Trophoblast cell (in vitro differentiated cells and primary cell): ENCODE measurements at regions not wholly inside any gene's neighbourhood (a gene's known extent, or its start where the extent isn't known, plus 50 kb on each side); places are given as distances from the start of the nearest gene placed in this dataset.
"Not testable (repeated sequence)": the region's sequence is repeated elsewhere in the genome, so short reads cannot be mapped to it uniquely, and the experiment has no call there.

ENCODE experiments used
- DNase-seq, 2 donors: peaks; one replicate each; pipeline ENCODE4 v3.0.0-alpha.2; 2016
- H2AFZ ChIP-seq: 2 replicates; pipeline ENCODE4 v1.6.1; 2013; ENCODE audit warnings: low read length, moderate library complexity, mild to moderate bottlenecking; ENCODE audit not compliant: insufficient read depth, poor library complexity
- H2AK5ac ChIP-seq: 2 replicates; pipeline ENCODE4 v1.6.1; 2013; ENCODE audit warnings: mild to moderate bottlenecking, low read length
- H2BK120ac ChIP-seq: 2 replicates; pipeline ENCODE4 v1.6.1; 2013; ENCODE audit warnings: low read length, mild to moderate bottlenecking, moderate library complexity; ENCODE audit not compliant: insufficient read depth, poor library complexity
- H2BK12ac ChIP-seq: 2 replicates; pipeline ENCODE4 v1.6.1; 2013; ENCODE audit warnings: mild to moderate bottlenecking, low read length, moderate library complexity
- H2BK5ac ChIP-seq: 2 replicates; pipeline ENCODE4 v1.6.1; 2013; ENCODE audit warnings: low read length, low read depth, moderate library complexity, mild to moderate bottlenecking; ENCODE audit not compliant: poor library complexity
- H3K14ac ChIP-seq: 2 replicates; pipeline ENCODE4 v1.6.1; 2013; ENCODE audit warnings: mild to moderate bottlenecking, low read length
- H3K18ac ChIP-seq: 2 replicates; pipeline ENCODE4 v1.6.1; 2013; ENCODE audit warnings: mild to moderate bottlenecking, low read length
- H3K23ac ChIP-seq: 2 replicates; pipeline ENCODE4 v1.6.1; 2013; ENCODE audit warnings: low read length
- H3K27ac ChIP-seq: 2 replicates; pipeline ENCODE4 v1.5.1; 2013; ENCODE audit warnings: low read depth, mild to moderate bottlenecking, inconsistent platforms, low read length, moderate library complexity
- H3K27me3 ChIP-seq: 2 replicates; pipeline ENCODE4 v1.6.1; 2013; ENCODE audit warnings: inconsistent platforms, mild to moderate bottlenecking, low read length, moderate library complexity; ENCODE audit not compliant: insufficient read depth
- H3K36me3 ChIP-seq, 2 experiments: 1 replicate in 1 of 2; 2 replicates in 1 of 2; pipeline ENCODE4 v1.6.1; 2013; ENCODE audit warnings: low read length in 2 of 2, mild to moderate bottlenecking in 2 of 2, moderate library complexity in 1 of 2; ENCODE audit not compliant: insufficient read depth in 2 of 2, control insufficient read depth in 1 of 2
- H3K4ac ChIP-seq: 2 replicates; pipeline ENCODE4 v1.6.1; 2013; ENCODE audit warnings: low read depth, mild to moderate bottlenecking, low read length, moderate library complexity
- H3K4me1 ChIP-seq, 2 experiments: 1 replicate in 1 of 2; 2 replicates in 1 of 2; pipeline ENCODE4 v1.6.1; 2013; ENCODE audit warnings: low read length in 2 of 2, mild to moderate bottlenecking in 2 of 2, moderate library complexity in 1 of 2; ENCODE audit not compliant: insufficient read depth in 2 of 2, control insufficient read depth in 1 of 2
- H3K4me2 ChIP-seq: 2 replicates; pipeline ENCODE4 v1.6.1; 2013; ENCODE audit warnings: inconsistent platforms, mild to moderate bottlenecking, low read length, moderate library complexity
- H3K4me3 ChIP-seq: 2 replicates; pipeline ENCODE4 v1.5.1; 2013; ENCODE audit warnings: mild to moderate bottlenecking, low read depth, low read length, inconsistent platforms
- H3K79me1 ChIP-seq: one replicate; pipeline ENCODE4 v1.6.1; 2013; ENCODE audit warnings: low read length
- H3K79me2 ChIP-seq: 2 replicates; pipeline ENCODE4 v1.6.1; 2013; ENCODE audit warnings: low read length, mild to moderate bottlenecking; ENCODE audit not compliant: control insufficient read depth, insufficient read depth, poor library complexity
- H3K9ac ChIP-seq: 2 replicates; pipeline ENCODE4 v1.6.1; 2013; ENCODE audit warnings: mild to moderate bottlenecking, low read length
- H3K9me3 ChIP-seq: 2 replicates; pipeline ENCODE4 v1.6.1; 2013; ENCODE audit warnings: low read depth, mild to moderate bottlenecking, control low read depth, inconsistent platforms, low read length; ENCODE audit not compliant: insufficient read depth
- H4K12ac ChIP-seq: 2 replicates; pipeline ENCODE4 v1.6.1; 2013; ENCODE audit warnings: low read depth, mild to moderate bottlenecking, low read length, moderate library complexity
- H4K8ac ChIP-seq: 2 replicates; pipeline ENCODE4 v1.6.1; 2013; ENCODE audit warnings: low read depth, mild to moderate bottlenecking, low read length, moderate library complexity
- H4K91ac ChIP-seq: one replicate; pipeline ENCODE4 v1.6.1; 2013; ENCODE audit warnings: low read depth, mild to moderate bottlenecking, low read length, moderate library complexity
- WGBS: extraction: QIAGEN DNeasy Blood & Tissue Kit; methylation state at CpG from one replicate; pipeline ENCODE4 v1.1.7; 2013; ENCODE audit warnings: missing lambda C conversion rate; ENCODE audit not compliant: insufficient read length, insufficient coverage; ENCODE audit errors: extremely low coverage; 5-methylcytosine and 5-hydroxymethylcytosine counted together

DNA sequence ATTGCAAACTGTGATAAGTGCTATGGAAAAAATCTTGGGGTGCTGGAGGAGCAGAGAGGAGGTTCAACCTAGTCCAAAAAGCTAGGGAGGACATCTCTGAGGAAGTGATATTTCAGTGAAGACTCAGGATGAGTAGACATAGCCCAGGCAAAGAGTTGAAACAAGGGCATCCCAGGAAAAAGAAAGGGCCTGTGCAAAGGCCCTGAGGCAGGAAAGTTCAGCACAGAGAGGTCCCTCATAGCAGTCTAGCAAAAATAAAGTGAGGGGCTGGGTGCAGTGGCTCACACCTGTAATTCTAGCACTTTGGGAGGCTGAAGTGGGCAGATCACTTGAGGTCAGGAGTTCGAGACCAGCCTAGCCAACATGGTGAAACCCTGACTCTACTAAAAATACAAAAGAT is 53.0 kb upstream of the RASD2 start:
- not testable (repeated sequence) for DNase-seq, H3K14ac ChIP-seq, H3K4me2 ChIP-seq, H2AK5ac ChIP-seq, H3K23ac ChIP-seq, H3K27me3 ChIP-seq, H4K12ac ChIP-seq, H3K18ac ChIP-seq, H2BK12ac ChIP-seq, H4K8ac ChIP-seq, H2BK5ac ChIP-seq, H2BK120ac ChIP-seq, H3K36me3 ChIP-seq, H3K79me2 ChIP-seq, H3K4ac ChIP-seq, H3K27ac ChIP-seq, H3K9me3 ChIP-seq, H3K4me1 ChIP-seq, H4K91ac ChIP-seq, H3K79me1 ChIP-seq, H3K4me3 ChIP-seq, H2AFZ ChIP-seq, H3K9ac ChIP-seq
- no CpG with 5 or more reads among the region's 1 CpG for WGBS

- Histone ChIP-seq H3K9ac (no peak overlapping the region), H3K18ac (no peak overlapping the region), H3K79me2 (no peaks in the 10 kb centered on the region), H3K4me2 (no peak overlapping the region), H4K12ac (no peak overlapping the region), H4K8ac (no peak overlapping the region), H3K4me3 (no peak overlapping the region), H2BK5ac (no peak overlapping the region), H3K27ac (no peak overlapping the region), H3K14ac (no peak overlapping the region), H3K4ac (no peak overlapping the region), H2BK12ac (no peak overlapping the region), H3K23ac (no peak overlapping the region), H2AFZ (no peak overlapping the region), H2AK5ac (no peak overlapping the region), H4K91ac (no peak overlapping the region), H3K4me1 (no peaks in the 10 kb centered on the region), H3K79me1 (no peaks in the 10 kb centered on the region), H2BK120ac (no peak overlapping the region), H3K27me3 (no peaks in the 10 kb centered on the region), H3K9me3 (peaks cover 3% of the 10 kb centered on the region), H3K36me3 (no peaks in the 10 kb centered on the region)
- WGBS, result no CpG with 5 or more reads among the region's 3 CpGs
- DNase-seq, result no peak
Observed at GRCh38 chr22:35488513-35488912, 52.1 kb upstream of the RASD2 start.

- no CpG with 5 or more reads among the region's 6 CpGs for WGBS
- Histone ChIP-seq H3K14ac (no peak overlapping the region), H3K27me3 (no peaks in the 10 kb centered on the region), H3K4me1 (no peaks in the 10 kb centered on the region), H3K79me2 (no peaks in the 10 kb centered on the region), H3K9ac (no peak overlapping the region), H3K4ac (no peak overlapping the region), H3K79me1 (no peaks in the 10 kb centered on the region), H2AFZ (no peak overlapping the region), H3K9me3 (peaks cover 3% of the 10 kb centered on the region), H2BK12ac (no peak overlapping the region), H2AK5ac (no peak overlapping the region), H3K4me3 (no peak overlapping the region), H4K8ac (no peak overlapping the region), H3K23ac (no peak overlapping the region), H2BK120ac (no peak overlapping the region), H2BK5ac (no peak overlapping the region), H3K27ac (no peak overlapping the region), H3K18ac (no peak overlapping the region), H3K4me2 (no peak overlapping the region), H4K91ac (no peak overlapping the region), H4K12ac (no peak overlapping the region), H3K36me3 (no peaks in the 10 kb centered on the region)
- DNase-seq, result no peak
Observed at GRCh38 chr22:35489239-35489638, 51.4 kb upstream of the RASD2 start.
